Uterus (tissue), 3 donors: ENCODE measurements at regions not wholly inside any gene's neighbourhood (a gene's known extent, or its start where the extent isn't known, plus 50 kb on each side); places are given as distances from the start of the nearest gene placed in this dataset.

Experiments
- DNase-seq, 2 donors: peaks; one replicate each; pipeline ENCODE4 v3.0.0-alpha.2; 2019 to 2020
- H3K27ac ChIP-seq, 2 donors: fragments of 200-600 bp; sonication (generic); 1 replicate in 1 of 2; 2 replicates in 1 of 2; pipeline ENCODE4 v1.5.1; 2016 to 2018
- H3K27me3 ChIP-seq, 2 donors: fragments of 200-600 bp; sonication (generic); one replicate each; pipeline ENCODE4 v1.5.1; 2018 to 2019; ENCODE audit warnings: control low read depth in 1 of 2
- H3K36me3 ChIP-seq, 2 donors: fragments of 200-600 bp; sonication (generic); one replicate each; pipeline ENCODE4 v1.5.1; 2019; ENCODE audit warnings: control low read depth in 1 of 2
- H3K4me1 ChIP-seq, 2 donors: fragments of 200-600 bp; sonication (generic); one replicate each; pipeline ENCODE4 v1.5.1; 2018 to 2019; ENCODE audit warnings: control low read depth in 1 of 2
- H3K4me3 ChIP-seq, 2 donors: fragments of 200-600 bp; sonication (generic); 1 replicate in 1 of 2; 2 replicates in 1 of 2; pipeline ENCODE4 v1.5.1; 2018 to 2019; ENCODE audit warnings: mild to moderate bottlenecking in 1 of 2
- H3K9me3 ChIP-seq, 2 donors: fragments of 200-600 bp; sonication (generic); one replicate each; pipeline ENCODE4 v1.5.1; 2019; ENCODE audit warnings: control low read depth in 1 of 2
- POLR2A ChIP-seq, 2 donors: fragments of 450-650 bp; IDR thresholded peaks; one replicate each; pipeline ENCODE4 v1.6.1; 2016; ENCODE audit warnings: antibody characterized with exemption in 2 of 2, mild to moderate bottlenecking in 1 of 2, moderate library complexity in 1 of 2
- intact Hi-C: fragments of 100-400 bp; cut with DNase I; formaldehyde crosslinking; loops from one replicate; pipeline ENCODE4 v1.15.1; 2023; ENCODE audit warnings: low total_unique reads
- TF ChIP-seq, protein P1 (sequence below), 4 experiments: fragments of 200-600 bp in 2 of 4; fragments of 450-650 bp in 2 of 4; sonication (generic) in 2 of 4; IDR thresholded peaks; one replicate each; pipeline ENCODE4 v1.5.1; 2016 to 2019; ENCODE audit warnings: antibody characterized with exemption in 4 of 4, mild to moderate bottlenecking in 2 of 4, moderate library complexity in 1 of 4
- donor health status: DM: yes; HTN: yes; CAD: no.

- no peaks in the 10 kb centered on the region for H3K4me1 ChIP-seq
- no peaks in the 10 kb centered on the region for H3K9me3 ChIP-seq
- H3K27ac ChIP-seq, result peak overlapping the region in 1 of 2 donors; percentile 3
- no peaks in the 10 kb centered on the region for H3K27me3 ChIP-seq
- no peaks in the 10 kb centered on the region for H3K36me3 ChIP-seq
- intact Hi-C loops, result no loop called here
- no peak overlapping the region for H3K4me3 ChIP-seq
- no peak for DNase-seq
- TF ChIP-seq, protein P1, sequence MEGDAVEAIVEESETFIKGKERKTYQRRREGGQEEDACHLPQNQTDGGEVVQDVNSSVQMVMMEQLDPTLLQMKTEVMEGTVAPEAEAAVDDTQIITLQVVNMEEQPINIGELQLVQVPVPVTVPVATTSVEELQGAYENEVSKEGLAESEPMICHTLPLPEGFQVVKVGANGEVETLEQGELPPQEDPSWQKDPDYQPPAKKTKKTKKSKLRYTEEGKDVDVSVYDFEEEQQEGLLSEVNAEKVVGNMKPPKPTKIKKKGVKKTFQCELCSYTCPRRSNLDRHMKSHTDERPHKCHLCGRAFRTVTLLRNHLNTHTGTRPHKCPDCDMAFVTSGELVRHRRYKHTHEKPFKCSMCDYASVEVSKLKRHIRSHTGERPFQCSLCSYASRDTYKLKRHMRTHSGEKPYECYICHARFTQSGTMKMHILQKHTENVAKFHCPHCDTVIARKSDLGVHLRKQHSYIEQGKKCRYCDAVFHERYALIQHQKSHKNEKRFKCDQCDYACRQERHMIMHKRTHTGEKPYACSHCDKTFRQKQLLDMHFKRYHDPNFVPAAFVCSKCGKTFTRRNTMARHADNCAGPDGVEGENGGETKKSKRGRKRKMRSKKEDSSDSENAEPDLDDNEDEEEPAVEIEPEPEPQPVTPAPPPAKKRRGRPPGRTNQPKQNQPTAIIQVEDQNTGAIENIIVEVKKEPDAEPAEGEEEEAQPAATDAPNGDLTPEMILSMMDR (IDR thresholded peaks at IDR 0.05), result no peak
- no peak for TF ChIP-seq POLR2A (IDR thresholded peaks at IDR 0.05)
These were observed 382.8 kb downstream of the ADAMTS20 start for GRCh38 chr12:43169115-43169681.

DNA sequence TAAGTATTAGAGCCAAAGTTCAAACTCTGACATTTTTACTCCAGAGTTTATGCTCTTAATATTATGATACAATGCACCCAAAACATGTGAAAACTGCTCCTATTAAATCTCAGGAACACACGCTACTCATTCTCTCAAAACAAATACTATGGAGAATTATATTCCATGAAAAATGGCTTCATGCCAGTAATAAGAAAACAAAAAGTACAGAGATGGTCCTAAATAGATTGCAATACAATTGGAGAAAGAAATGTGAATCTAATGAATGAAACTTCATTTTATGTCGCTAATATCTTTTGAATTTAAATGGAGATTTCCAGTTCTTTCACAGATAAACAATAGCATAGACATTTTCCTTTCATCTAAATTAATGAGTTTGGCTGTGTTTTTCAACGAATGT is 384.3 kb downstream of the ADAMTS20 start:
- intact Hi-C loops, result no loop called here
- H3K27ac ChIP-seq, result no peak overlapping the region
- no peaks in the 10 kb centered on the region for H3K4me1 ChIP-seq
- no peaks in the 10 kb centered on the region for H3K36me3 ChIP-seq
- no peaks in the 10 kb centered on the region for H3K9me3 ChIP-seq
- no peaks in the 10 kb centered on the region for H3K27me3 ChIP-seq
- no peak overlapping the region for H3K4me3 ChIP-seq
- no peak for TF ChIP-seq POLR2A (IDR thresholded peaks at IDR 0.05)
- TF ChIP-seq, protein P1 (IDR thresholded peaks at IDR 0.05), result no peak
- no peak for DNase-seq

DNA sequence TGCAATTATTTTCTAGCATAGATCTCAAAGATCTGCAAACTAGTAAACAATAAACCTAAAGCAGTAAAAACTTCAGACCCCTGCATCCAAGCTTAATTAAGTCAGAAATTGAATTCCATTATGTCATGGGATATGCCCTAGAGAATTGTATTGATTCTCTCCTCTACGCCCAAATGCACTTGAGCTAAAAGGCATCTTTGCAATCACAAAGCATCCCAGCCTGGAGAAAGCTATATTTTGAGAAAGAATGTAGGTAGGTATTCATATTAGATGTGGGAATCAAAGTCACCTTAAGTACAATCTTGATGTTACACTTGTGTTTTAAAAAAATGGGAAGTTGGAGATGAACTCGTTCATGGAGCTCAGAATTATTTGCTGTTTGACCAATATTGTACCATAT is 386.7 kb downstream of the ADAMTS20 start:
- Histone ChIP-seq H3K4me1 (no peaks in the 10 kb centered on the region), H3K27ac (no peak overlapping the region), H3K27me3 (no peaks in the 10 kb centered on the region), H3K9me3 (no peaks in the 10 kb centered on the region), H3K4me3 (no peak overlapping the region), H3K36me3 (no peaks in the 10 kb centered on the region)
- intact Hi-C loops, result no loop called here
- no peak for TF ChIP-seq POLR2A (IDR thresholded peaks at IDR 0.05)
- TF ChIP-seq, protein P1 (IDR thresholded peaks at IDR 0.05), result no peak
- DNase-seq, result no peak

GRCh38 chr12:43162138-43162537 is 389.9 kb downstream of the ADAMTS20 start:
- intact Hi-C loops, result no loop called here
- TF ChIP-seq, protein P1 (IDR thresholded peaks at IDR 0.05), result no peak
- no peak for TF ChIP-seq POLR2A (IDR thresholded peaks at IDR 0.05)
- no peaks in the 10 kb centered on the region for H3K27me3 ChIP-seq
- no peaks in the 10 kb centered on the region for H3K9me3 ChIP-seq
- no peaks in the 10 kb centered on the region for H3K36me3 ChIP-seq
- no peak for DNase-seq
- H3K27ac ChIP-seq, result no peak overlapping the region
- H3K4me3 ChIP-seq, result no peak overlapping the region
- no peaks in the 10 kb centered on the region for H3K4me1 ChIP-seq

- Histone ChIP-seq H3K9me3 (no peaks in the 10 kb centered on the region), H3K27me3 (no peaks in the 10 kb centered on the region), H3K4me1 (no peaks in the 10 kb centered on the region), H3K36me3 (no peaks in the 10 kb centered on the region), H3K4me3 (no peak overlapping the region), H3K27ac (no peak overlapping the region)
- intact Hi-C loops, result no loop called here
- TF ChIP-seq, protein P1 (IDR thresholded peaks at IDR 0.05), result no peak
- no peak for TF ChIP-seq POLR2A (IDR thresholded peaks at IDR 0.05)
- DNase-seq, result no peak
These were observed 392.5 kb downstream of the ADAMTS20 start for GRCh38 chr12:43159506-43159905.
